Activated T-cell treated with anti-CD3 and anti-CD28 coated beads for 48 hours (primary cell): ENCODE measurements at regions not wholly inside any gene's neighbourhood (a gene's known extent, or its start where the extent isn't known, plus 50 kb on each side); places are given as distances from the start of the nearest gene placed in this dataset.
"Not testable (repeated sequence)": the region's sequence is repeated elsewhere in the genome, so short reads cannot be mapped to it uniquely, and the experiment has no call there.

Source experiments
- DNase-seq: peaks from one replicate; pipeline ENCODE4 v3.0.0-alpha.2; 2020; ENCODE audit warnings: low read depth

DNA sequence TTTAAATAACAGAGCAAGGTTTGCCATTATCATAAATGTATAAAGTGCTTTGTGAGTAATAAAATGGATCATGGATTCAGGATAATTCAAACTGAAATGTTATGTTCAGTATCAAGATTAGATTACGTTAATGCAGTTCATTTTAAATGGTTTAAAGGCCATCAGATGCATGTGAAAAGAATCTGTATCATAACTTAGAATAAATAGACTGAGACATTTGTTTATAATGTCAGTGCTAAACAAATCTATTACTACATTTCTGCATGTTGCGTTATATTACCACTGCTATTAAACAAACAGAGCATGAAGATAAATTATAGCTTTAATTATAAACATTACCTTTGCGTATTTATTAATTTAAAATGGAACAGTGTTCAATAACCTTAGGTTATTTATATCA is 160.2 kb downstream of the TOX3 start:
- no peak for DNase-seq

DNA sequence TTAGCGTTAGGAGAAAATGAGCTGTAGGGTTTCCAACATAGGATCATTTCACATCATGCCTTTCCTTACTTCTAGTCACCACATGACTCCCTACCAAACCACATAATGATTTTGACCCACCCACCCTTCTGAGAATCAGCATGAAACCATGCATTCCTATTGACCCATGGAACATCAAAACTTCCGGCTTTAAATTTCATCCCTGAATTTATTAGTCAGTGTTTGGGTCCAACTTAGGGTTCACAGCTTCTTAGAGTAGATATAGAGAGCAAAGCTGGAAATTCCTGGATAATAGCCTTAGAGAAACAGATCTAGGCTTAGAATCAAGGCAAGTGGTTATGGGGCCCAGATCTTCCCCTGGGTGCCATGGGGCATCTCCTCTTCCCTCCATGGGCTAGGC is 162.6 kb downstream of the TOX3 start:
- no peak for DNase-seq

DNA sequence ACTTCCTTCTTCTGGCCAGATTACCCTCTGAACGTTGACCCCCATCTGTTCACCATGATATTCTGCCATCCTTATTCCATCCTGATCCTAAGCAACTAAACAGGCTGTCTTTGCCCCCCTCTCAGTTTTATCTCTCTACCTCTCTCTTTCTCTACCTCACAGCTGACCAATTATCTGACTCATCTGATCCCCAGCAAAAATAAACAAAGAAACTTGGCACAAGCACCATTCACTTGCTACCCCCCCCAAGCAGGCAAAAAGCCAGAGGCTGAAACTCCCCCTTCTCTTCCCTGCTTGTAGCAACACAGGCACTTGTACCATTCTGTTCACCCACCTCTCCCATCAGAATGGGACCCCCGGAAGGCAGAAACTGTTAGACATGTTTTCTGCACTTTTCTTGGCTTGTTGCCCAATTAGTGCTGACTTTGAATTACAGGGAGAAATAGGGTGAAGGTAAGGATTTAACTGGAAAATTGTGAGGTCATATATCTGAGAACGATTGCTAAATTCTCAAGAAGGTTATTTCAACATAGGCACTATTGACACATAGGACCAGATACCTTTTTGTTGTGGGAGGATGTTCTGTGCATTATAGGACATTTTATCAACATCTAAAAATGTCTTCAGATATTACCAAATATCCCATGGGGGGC is 163.2 kb downstream of the TOX3 start:
- DNase-seq, result no peak

DNA sequence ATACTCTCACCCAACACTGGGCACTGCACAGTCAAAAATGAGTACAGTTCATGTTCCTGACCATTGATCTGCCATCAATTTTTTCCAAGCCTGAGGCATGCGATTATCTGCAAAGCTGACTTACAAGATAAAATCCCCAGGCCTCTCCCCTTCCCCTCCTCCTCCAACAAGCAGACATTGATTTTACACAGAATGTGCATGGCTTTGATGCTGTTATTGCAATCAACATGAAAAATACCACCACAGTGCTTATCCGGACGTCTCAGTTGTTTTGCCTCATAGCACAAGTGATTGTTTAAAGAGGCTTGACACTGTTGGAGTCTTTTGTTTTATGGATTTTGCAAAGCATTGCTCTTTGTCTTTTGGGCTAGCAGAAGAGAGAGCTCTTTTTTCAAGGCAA is 163.8 kb downstream of the TOX3 start:
- DNase-seq, result no peak

DNA sequence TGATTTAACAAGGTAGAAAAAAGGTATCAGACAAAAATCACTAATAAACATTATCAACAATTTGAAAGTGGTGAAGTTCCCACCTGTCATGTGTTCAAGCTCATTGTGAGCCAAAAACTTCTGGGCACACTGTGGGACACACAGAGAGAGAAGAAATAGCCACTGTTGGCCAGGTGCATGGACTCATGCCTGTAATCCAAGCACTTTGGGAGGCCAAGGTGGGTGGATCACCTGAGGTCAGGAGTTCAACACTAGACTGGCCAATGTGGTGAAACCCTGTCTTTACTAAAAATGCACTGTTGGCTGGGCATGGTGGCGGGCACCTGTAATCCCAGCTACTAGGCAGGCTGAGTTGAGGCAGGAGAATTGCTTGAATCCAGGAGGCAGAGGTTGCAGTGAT is 167.4 kb downstream of the TOX3 start:
- no peak for DNase-seq

DNA sequence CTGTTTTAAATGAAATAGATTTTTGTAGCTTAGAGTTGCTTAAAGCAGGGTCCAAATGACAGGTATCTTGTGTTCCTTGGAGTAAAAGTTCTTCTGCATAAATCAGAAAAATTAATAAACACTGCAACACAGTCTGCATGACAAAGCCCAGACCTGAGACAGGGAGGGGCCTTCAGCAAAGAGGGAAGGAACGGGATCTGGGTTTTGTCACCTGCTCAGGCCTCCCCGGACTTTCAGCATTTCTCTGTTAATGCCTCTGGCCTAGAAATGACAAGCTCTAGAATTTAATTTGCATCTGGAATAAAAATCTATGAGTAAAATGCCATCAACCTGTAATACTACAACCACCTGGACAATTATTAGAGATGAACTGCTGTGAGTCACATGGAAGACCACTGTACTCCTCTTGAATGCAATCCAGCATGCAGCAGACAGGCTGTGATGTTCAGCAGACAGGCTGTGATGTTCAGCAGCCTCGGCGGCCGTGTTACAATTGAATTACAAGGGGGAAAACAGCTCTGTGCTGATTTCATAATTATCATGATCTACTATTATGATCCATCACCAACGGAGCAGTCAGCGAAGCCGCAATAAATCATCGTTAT is 170.2 kb downstream of the TOX3 start:
- no peak for DNase-seq

DNA sequence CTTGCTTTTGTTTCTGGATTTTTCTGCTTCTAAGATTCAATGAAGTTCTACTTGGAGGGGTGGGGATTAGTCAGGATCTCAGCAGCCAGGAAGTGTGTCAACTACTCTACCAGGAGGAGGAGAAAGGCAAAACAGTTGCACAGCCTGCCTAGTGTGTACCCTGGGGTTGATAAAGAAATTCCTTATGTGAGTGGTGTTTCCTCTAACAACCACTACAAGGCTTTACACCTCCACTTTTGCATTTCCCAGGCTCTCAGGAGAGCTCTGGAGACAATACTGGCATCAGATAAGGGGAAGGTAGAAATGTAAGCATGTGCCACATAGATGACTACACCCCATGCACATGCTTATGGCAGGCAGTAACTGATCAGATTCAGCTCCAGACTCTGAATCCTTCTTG is 174.6 kb downstream of the TOX3 start:
- no peak for DNase-seq

DNA sequence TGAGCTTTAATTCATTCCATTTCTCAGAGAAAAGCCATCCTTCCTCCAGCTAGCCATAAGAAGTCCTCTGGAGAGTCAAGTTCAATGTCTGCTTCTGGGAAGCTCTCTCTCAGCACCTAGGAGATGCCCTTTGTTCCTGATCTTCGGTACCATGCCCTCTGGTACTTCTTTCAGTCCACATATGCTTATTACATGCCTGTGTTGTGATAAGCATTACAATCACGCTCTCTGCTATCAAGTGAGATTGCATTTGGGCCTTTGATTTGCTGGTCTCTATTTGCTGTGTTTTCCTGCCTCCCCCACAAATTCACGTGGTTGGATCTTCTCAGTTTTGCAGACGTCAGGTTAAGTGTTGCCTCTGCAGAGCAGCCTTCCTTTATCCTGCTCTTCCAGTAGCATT is 178.1 kb downstream of the TOX3 start:
- no peak for DNase-seq

DNA sequence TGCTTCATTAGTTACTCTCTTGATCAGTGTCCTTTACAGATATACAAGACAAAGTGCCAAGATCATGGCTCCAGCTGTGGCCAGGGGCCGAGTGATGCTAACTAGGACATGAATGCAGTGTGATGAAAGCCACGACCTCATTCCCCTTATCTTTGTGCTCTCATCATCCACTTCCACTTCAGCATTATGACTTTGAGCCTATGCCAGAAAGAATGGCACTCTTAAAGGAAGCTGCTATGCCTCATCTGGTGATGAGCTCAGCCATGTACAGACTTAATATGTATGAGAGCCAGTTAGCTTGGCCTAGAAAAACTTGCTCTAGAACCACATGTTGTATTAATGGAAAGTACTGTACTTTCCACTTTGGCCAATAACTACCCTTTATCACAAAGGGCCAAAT is 179.1 kb downstream of the TOX3 start:
- DNase-seq, result no peak

DNA sequence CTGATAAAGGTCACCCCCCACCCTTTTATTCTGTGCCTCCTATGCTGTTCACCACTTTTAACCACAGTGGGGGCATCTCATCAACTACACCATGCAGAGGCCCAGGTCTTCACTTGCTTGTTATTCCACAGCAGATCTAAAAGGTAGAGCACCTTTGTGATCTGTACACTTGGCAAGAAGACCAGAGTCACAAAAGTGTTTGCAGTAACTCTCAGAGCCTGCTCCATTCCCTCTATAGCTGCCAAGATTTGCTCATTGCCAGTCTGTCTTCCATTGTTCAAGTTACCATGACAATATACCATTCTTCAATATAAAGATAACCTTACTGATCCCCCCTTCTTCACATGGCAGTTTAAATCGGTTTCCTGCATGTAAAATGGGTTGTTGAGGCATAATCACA is 180.0 kb downstream of the TOX3 start:
- no peak for DNase-seq

DNA sequence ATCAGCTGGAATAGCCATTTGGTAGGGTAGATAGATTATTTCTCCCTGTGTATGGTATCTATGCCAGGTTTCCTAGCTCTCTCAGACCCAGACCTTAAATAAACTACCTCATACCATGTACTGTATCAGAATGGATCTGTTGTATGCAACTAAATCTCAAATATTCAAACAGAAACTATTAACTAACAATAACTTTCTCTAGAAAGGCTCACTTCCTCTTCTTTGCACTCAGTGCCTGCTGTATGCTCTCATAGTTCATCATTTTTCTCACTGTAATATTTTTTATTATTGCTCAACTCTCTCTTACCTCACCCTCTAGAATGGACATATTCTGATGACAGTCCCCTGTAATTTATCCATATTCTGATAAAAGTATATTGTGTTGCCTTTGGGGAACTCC is 182.4 kb downstream of the TOX3 start:
- DNase-seq, result no peak

DNA sequence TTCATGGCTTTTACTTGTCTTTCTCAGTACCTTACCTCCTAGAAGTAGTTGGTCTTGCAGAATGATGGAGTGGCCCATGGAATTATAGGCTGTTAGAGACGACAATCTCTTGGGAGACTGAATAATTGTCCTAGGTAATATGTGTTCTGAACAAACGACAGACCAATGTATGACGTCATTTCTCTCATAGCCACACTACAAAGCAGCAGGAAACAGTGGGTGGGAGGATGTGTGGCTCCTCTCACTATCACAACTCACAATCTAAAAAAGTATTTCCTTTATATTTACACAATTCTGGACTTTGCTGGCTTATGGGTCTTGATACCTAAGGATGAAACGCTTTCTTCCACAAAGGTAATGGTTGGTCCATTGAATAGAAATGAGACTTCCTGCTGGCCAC is 183.9 kb downstream of the TOX3 start:
- no peak for DNase-seq

DNA sequence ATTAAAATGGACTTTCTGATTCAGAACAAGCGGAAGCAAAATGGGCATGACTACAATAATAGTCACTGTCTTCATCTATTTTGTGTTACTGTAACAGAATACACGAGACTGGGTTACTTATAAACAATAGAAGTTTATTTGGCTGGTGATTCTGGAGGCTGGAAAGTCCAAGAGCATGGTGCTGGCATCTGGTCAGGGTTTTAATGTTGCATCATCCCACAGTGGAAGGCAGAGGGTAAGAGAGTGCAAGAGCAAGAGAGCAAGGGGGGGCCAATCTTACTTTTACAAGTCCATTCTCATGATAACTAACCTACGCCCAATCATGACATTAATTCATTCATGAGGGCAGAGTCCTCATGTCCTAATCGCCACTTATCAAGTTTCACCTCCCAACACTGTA is 189.2 kb downstream of the TOX3 start:
- DNase-seq, result no peak

DNA sequence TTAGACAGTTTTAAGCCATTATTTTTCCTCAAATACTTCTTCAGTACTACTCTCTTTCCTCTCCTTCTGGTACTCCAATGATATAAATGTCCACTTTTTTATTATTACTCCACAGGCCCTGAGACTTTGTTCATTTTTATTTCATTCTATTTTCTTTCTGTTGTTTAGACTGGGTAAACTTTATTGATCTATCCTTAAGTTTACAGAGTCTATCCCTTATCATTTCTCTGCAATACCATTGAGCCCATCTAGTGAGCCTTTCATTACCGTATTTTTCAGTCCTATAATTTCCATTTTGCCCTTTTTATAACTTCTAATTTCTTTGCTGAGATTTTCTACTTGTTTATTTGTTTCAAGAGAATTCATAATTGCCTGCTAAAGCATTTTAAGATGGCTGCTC is 193.7 kb downstream of the TOX3 start:
- no peak for DNase-seq

DNA sequence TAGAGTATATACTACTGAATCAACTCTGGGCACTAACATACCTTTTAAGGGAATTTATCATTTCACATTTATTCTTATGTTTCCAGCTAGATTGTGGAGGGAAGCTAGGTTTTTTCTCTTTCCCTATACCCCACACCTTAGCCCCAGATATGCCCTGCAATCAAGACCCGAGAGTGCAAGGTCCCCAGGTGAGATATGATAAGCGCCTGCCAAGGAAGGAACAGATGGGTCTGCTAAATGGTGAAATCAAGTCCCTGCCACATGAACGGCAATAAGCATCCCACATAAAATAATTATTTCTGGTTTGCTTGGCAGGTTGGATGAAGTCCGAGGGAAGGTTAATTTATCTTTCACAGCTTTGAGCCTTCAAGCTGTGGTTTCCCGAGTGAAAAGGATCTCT is 195.5 kb downstream of the TOX3 start:
- no peak for DNase-seq

DNA sequence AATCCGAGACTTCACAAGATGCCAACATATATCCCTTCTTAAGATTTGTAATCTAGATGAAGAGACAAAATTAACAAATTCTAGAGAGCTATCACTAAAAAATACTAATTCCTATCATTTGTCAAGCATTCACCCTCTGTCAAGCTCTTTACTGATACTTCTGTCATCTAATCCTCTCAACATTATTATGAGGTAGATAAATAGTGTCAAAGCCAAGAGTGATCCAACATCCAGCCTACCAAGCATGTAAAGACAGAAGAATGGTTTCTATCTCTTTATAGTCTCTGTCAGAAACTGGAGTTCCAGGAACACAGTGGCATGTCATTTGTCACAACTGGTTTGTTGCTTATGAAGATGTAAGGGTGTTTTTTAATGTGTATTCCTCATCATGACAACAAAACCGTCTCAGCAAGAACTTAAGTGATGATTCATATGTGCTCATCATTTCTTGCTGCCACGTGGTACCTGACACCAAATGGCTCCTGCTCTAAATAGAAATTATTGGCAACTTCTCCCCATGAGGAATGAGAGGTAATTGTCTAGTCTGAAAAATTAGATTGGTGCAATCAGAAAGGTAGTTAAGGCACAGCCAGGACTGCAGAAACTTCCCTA is 196.8 kb downstream of the TOX3 start:
- DNase-seq, result no peak

DNA sequence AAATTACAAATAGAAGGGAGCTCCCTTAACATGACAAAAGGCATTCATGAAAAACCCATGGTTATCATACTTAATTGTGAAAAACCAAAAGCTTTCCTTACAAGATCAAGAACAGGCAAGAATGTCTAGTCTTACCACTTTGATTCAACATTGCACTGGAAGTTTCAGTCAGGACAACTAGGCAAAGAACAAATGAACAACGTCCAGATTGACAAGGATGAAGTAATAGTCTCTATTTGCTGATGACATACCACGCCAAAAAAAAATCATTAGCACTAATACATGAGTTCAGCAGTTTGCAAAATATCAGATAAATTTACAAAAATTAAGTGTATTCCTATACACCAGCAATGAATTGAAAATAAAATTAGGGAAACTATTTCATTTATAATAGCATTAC is 200.2 kb downstream of the TOX3 start:
- DNase-seq, result no peak

DNA sequence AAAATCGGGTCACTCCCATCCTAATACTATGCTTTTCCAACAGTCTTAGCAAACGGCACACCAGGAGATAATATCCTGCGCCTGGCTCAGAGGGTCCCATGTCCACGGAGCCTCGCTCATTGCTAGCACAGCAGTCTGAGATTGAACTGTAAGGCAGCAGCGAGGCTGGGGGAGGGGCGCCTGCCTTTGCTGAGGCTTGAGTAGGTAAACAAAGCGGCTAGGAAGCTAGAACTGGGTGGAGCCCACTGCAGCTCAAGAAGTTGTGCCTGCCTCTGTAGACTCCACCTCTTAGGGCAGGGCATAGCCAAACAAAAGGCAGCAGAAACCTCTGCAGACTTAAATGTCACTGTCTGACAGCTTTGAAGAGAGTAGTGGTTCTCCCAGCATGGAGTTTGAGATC is 213.3 kb downstream of the TOX3 start:
- DNase-seq, result not testable (repeated sequence)

DNA sequence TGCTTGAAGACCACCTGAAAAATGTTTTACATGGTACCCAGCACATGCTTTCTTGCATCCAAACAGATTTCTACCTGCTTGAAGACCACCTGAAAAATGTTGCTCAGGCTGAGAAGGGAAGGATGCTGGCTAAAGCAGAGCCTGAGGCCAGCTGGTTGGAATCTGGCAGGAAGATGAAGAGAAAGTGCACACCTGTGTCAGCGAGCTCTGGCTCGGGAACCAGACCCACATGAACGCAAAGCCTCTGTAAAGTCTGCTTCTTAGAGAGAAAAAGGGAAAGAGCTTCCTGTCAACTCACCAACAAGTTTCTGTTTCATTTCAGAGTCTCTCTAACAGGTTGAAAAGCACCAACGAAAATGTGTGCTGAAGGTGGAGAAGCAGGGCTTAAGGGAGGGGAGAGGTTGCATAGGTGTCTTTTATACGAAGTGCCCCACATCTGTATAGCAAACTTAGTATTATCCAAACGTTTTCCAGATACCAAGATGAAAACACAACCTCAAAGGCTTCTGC is 226.0 kb downstream of the TOX3 start:
- DNase-seq, result no peak

DNA sequence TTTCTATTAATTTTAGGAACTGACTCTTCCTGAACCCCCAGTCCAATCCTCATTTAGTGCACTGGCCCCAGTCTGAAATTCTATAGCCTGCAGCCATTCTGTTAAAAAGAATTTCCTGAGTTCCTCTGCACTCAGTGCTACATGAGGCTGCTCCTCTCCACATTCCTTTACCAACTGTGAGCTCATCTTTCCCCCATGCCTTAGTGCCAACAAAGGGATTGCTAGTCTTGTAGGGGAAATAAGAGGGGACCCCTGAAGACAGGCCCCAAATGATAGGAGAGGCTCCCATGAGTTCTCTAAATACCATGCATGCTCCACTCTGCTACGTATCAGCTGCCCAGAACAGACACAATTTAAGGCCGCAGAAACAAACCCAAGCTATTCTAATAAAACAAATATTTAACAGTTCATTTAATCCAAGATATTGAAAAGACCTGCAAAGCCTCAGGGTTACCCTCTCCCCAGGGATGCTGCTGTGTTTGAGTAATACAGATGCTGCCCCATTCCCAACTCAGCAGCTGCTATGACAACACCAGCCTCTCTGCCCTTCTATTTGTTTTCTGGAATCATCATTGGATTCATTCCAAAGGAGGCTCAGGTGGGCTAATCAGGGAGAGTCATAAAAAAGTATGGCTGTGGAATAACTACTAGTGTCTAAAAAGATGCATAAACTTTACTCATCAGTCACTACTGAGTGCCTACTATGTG is 228.5 kb downstream of the TOX3 start:
- DNase-seq, result no peak

DNA sequence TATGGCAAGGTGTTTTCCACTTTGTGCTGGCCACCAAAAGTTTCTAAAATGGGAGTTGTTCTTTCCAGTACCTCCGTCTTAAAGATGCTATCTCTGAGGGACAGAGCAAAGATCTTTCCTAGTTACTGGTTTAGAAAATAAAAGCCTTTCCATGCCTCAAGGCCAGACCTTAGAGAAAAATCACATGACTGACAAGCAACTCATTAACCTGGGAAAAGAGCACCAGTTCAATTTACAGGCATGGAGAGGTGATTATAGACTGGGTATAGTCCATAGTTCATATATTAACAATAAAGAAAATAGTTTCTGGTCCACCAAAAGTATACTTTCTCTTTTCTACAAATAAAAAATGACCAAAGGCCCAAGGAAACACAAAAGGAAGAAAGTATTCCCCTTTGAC is 230.7 kb downstream of the TOX3 start:
- DNase-seq, result no peak

DNA sequence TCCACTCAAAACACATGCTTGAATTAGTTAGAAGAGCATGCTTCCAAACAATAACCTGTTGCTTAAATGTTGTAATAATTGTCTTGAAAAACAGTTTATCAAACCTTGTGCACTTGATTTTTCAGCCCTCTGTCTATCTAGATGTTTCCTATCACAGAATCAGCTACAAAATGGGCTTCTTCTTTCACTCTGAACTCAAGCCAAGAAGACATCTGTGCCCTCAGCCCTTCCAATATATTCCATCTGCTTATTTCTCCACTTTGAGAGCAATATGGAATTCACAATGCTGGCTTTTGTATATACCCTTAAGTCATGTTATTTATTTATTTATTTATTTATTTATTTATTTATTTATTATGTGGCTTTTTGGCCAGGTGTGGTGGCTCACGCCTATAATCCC is 234.2 kb downstream of the TOX3 start:
- no peak for DNase-seq
